ENCODE measurements at regions not wholly inside any gene's neighbourhood (a gene's known extent, or its start where the extent isn't known, plus 50 kb on each side); places are given as distances from the start of the nearest gene placed in this dataset.

DNA sequence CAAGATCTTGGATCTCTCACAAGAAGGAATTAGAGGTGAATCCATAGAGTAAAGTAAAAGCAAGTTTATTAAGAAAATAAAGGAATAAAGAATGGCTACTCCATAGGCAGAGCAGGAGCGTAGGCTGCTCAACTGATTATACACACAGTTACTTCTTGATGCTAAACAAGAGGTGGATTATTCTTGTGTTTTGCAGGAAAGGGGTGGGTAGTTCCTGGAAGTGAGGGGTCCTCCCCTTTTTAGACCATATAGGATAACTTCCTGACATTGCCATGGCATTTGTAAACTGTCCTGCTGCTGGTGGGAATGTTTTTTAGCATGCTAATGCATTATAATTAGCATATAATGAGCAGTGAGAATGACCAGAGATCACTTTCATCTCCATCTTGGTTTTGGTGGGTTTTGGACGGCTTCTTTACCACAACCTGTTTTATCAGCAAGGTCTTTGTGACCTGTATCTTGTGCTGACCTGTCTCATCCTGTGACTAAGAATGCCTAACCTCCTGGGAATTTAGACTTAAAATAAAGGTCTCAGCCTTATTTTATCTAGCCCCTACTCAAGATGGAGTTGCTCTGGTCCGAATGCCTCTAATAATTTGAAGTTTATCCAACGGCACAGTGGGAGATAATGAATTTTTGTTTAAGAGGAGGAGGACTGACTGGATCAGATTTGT, 165.7 kb upstream of the DMRT1 start:
- DNase-seq = no peak

DNA sequence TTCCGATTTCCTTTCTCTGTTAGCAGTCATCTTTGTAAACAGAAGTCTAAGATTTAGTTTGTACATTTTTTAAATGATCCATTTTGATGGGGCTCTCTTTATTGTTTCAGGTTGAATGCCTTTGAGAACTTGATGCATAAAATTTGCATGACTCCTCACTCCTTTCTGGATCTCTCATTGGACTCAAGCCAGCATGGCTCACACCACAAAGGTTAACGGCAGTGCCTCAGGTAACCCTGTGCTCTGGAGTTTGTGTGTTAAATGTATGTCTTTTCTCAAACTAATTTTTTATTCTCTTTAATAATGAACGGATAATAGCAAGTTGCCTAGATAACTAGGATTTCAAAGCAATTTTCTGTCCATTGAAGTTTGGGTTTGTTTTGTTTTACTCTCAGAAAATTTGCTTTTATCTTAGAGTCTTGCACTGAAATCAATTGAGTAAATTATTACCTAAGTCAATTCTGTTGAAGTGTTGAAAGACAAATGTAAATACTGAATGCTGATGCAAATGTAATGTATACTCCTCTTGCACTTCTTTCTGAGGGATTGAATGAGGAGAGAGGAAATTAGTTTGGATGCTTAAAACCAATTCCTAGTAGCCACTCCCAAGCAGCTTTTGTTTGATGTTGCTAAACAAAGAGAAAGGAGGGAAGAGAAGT, 164.6 kb upstream of the DMRT1 start:
- DNase-seq = no peak

DNA sequence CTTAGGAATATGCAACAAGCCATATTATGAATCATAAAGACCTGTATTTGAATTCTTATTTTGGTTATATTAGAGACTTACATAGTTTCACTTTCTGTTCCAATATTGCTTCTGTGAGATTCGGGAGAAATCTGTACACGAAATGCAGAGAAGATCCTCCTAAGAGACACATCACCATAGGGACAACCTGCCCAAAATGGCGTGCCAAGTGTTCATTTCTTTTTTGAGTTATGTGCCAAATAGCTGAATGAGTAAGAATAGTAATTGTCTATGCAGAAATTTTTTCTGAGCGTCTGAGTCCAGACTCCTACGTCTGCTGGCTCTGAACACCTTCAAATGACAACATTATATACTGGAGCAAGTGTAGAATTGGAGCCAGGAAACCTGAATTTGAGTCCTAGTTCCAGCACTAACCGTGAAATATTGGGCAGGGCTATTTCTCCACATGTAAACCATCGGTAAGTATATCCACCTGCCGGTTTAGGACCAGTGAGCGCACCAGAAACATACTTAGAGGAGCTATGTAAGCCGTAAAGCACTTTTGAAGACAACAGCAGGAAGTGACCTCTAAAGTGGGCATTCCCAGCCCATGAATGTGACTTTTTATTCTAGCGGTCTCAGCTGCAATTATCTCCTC, 163.9 kb upstream of the DMRT1 start:
- peak; percentile 55 for DNase-seq

DNA sequence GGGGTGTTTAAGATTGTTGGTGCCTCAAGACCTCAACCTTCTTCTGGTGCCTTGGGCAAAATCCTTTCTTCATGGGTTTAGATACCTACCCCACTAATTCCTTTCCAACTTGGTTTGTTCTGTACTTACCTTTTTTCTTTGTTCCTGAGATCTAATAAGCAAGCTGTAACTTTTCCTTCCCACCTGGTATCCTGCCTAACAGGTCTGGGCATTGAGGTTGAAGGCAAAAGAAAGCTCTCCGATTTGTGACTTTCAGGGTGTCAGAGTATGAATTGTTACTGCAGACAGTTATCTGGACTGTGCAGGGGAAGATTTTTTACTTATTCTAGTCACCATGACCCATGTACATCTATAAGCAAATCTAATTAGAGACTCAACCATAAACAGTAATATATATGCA, 162.6 kb upstream of the DMRT1 start:
- no peak for DNase-seq

DNA sequence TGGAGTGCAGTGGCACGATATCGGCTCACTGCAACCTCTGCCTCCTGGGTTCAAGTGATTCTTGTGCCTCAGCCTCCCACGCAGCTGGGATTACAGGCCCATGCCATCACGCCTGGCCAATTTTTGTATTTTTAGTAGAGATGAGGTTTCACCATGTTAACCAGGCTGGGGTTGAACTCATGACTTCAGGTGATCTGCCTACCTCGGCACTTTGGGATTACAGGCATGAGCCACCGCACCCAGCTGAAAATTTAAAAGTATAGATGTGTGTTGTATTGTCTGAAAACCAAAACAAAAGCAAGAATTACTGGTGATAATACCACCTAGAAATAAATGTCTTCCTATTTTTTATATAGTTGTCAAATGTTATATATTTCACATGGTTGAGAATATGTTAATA, 162.0 kb upstream of the DMRT1 start:
- no peak for DNase-seq

DNA sequence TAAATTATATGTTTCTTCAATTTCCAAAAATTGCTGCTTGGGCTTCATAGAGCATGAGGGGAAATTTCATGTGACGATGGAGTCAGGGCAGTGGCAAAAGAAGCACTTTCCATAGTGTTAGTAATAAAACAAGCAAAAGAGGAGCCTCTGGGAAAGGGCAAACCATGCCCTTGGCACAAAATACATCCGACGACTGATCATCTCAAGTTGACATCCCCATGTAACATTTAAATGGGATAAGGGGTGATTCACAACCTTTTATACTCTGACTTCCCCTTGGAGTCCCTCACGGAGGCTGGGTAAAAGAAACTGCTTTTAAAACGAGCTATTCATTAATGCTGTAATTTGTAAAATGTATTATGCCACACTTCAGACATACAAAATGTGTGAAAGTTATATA, 161.4 kb upstream of the DMRT1 start:
- DNase-seq = no peak

DNA sequence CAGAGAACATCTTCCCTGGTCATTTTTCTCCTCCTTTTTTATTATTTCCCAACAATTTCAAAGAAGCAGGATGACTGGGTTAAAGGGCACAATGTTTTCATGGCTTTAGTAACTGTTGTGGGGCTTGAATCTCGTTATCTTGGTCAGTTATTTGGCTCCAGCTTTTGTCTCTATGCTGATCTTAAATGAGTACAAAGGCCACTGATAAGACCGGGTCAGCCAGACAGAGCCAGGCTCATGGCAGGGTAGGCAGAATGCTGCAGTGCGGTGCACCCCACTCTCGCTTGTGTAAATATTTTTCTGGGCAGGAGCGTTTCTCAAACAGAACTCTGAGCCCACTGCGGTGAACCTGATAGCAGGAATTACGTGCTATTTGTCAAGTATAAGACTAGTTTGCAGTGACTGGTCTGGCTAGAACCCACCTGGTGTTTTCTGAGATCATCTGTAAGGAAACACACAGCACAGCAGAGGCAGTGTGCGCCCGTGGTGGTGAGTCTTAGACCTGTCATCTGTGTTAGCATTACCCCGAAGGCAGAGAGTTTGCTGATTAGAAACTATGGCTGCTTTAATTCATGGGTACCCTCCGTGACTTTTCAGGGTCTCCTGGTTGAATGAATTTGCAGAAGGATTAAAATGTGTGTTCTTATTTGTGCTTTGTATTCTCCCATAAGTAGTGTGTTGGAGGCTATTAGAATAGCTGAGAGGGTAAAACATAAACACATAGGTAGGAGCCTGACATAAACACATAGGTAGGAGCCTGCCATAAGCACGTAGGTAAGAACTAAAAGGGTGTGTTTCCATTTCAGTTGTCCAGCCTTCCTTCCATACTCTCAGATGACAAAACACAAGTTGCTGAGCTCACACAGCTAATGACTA, 158.6 kb upstream of the DMRT1 start:
- no peak for DNase-seq

DNA sequence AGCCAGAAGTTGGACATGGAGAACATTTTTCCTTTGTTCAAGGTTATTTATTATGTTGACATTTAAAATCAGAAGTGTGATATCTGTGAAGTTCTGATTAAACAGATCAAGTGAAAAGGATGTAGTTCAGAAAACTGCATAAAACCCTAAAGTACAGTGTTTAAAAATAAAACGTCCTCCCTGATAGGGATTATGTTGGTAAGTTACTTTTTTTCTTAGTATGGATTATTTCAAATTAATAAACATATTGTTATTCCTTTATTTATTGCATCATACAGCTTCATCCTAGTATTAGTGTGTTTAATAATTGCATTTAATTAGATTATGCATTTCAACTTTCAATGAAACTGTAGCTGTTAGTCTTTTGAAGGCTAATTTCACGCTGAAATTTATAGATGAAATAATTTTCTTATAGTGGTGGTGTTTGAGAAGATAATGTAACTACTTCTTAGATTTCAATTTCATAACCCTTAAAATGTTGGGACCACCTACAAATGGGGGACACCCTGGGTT, 157.9 kb upstream of the DMRT1 start:
- no peak for DNase-seq

DNA sequence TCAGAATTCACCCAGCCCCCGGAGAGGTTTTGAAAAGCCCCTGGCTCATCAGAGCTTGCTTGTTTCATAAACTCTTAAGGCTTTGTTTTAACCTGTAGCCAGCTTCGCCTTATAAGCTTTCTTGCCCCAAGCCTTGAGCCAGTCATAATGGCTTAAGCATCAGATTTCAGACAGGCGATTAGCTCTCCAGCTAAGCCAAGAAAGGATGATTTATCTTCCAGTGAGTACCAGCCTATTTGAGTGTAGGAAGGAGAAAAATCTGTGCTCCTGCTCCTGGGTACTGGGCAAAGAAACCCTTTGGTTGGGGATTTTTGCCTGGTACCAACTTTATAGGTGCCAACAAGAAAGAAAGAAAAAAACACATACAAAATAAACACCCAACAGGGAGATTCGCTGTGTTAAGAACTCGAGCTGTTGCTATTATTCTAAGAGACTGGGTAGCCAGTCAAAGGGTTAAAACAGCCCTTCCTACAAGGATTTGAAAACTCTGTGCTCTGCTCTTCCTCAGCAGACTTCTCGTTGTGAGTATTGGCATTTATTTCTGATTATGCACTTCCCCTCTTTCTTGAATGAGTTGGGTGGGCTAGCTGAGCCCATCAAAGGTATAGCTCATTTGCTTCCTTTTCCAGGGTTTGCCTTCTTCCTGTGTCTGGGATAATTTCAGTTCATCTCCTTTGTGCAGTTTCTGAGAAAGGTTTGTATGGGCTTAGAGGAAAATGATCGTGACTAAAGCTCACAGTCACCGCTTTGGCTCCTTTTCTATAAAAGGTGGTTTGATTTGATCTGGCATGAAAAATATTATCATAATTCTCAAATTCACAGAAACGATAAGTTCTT, 157.2 kb upstream of the DMRT1 start:
- no peak for DNase-seq

DNA sequence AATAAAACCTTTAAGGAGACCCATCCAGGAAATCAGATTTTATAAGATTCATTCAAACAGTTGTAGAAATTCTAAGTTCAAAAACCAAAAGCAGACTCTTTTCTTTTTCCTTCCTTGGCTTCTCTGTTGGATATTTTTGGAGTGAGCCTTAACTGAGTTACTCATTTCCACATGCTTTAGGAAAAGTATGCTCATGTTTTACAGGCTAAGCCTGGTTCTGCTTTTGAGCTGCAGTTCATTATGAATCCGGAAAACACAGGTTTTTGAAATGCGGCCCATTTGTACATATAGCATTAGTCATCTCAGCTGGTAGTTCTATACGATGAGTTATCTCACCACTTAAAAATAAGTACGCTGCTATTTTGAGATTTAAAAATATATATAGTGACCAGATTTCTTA, 156.6 kb upstream of the DMRT1 start:
- peak; percentile 71 for DNase-seq

DNA sequence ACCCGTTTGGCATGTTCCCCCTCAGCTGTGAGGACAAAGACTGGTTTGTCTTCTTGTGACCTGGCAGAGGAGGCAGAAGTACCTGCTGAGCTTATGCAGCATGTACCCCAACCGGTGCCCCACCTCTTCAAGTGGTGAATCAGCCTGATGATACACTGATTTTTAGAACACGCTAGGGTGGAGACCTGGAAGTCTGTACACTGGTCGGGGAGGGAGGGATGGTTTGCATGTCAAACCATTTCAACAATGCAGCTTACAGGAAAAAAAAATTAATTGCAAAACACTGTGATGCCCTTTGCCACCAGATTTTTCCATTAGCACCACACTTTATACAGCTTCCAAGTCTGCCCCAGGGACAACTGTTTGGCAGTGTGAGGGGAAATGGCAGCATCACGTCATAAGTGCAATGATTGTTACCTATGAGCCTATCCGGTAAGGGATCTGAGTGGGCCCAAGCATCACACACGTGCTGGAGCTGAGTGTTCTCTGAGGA, 155.1 kb upstream of the DMRT1 start:
- no peak for DNase-seq

DNA sequence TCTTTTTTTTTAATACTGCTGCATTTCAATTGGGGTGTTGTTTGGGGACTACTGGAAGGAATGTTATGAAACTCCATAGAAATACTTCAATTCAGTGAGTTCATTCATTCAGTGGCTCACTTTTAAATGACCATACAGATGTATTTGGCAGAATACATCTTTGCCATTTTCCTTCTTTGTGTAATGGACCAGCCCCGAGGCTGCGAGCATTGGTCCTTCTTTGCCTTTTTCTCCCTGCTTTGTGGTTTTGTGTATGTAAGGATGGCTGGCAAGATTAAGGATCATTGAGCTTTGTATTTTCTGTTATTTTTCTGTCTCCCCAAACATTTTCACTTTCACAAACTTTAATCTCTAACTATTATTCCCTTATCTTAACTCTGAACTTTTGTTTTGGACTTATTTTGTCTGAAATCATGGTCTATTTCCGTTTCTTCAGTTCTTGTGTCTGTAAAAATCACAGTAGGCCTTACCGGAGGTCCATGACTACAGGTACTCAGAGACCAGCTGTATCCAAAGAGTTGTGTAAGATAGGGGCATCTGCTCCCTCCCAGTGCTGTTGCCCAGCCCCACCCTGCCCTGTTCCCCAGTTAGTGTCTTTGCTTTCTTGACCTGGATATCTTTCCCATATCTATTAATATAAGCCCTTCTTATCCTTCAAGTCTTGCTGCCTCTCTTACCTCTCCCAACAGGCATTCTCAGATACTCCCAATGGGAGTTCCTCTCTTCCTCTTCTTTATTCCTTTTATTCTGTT, 154.3 kb upstream of the DMRT1 start:
- DNase-seq = no peak

DNA sequence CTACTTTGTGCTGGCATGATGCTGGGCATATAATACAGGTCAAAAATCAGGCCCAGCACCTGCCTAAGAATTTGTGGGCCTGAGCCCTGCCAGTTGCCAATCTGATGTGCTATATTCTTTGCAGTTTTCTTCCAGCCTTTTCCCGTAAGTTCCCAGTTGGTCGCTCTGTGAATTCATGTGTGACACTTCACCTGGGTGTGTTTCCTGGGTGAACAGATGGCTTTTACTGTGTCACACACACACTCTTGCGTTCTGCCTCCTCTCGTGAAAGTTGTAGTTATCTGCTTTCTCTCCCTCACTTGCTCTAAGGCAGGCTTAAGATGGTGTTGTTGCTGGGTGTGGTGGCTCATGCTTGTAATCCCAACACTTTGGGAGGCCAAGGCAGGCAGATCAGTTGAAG, 153.5 kb upstream of the DMRT1 start:
- no peak for DNase-seq

DNA sequence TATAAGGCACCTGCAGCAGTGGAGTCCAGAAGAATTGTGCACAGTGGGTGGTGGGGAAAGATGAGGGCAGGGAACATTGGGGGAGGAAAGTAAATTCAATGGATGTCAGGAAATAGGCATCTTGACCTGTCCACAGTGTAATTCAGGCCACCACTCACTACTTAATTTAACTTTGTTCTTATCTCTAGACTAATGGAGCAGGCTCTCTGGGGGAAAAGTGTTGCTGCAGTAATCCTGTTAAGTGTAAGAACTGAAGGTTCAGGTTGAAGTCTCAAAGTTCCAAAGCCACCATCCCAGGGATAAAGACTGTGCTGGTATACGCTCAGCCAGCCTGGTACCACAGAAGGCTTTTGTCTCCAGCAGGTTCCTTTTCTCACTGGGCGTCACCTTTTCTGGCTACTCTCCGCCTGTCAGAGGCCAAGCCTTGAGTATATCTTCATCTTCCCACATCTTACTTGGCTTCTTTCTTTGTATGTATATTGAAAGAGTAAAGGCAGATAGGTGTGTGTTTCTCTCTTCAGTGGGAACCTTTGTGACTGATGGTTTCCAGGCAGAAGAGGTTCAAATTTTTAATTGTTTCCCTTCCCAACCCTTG, 150.9 kb upstream of the DMRT1 start:
- DNase-seq = no peak

DNA sequence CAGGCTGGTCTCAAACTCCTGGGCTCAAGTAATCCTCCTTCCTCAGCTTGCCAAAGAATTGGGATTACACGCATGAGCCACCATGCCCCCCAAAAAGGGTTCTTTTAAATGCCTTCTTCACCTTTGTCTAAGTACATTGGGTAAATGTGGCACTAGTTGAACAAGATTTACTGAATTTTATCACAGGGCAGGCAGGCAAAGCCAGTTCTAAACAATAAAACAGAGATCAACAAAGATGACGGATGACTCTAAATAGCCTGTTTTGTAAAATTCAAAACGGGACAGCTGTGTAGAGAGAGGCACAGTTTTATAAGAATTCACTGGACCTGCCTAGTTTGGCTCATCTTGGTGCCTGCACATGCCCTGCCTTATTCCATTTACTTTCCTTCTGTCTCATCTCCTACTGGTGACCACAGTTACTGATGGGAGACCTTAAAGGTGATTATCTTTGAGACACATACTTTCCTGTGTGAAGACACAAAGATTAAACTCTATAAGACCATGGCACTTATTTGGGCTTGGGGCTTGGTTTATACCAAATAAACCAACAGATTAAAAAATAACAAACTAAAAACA, 149.6 kb upstream of the DMRT1 start:
- DNase-seq = no peak

DNA sequence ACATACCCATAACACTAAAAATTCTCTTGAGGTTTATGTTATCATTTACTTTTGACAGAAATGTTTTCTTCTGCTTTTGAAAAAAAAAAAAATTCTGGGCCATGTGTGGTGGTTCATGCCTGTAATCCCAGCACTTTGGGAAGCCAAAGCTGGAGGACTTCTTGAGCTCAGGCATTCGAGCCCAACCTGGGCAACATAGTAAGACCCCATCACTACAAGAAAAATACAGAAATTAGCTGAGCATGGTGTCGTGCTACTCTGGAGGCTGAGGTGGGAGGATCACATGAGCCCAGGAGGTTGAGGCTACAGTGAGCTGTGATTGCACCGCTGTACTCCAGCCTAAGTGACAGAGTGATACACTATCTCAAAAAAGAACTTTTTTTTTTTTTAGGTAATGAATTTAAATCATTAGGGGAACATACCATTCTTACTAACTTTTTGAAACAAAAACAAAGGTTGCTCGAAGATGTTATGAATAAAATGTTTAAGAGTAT, 148.8 kb upstream of the DMRT1 start:
- DNase-seq = no peak

DNA sequence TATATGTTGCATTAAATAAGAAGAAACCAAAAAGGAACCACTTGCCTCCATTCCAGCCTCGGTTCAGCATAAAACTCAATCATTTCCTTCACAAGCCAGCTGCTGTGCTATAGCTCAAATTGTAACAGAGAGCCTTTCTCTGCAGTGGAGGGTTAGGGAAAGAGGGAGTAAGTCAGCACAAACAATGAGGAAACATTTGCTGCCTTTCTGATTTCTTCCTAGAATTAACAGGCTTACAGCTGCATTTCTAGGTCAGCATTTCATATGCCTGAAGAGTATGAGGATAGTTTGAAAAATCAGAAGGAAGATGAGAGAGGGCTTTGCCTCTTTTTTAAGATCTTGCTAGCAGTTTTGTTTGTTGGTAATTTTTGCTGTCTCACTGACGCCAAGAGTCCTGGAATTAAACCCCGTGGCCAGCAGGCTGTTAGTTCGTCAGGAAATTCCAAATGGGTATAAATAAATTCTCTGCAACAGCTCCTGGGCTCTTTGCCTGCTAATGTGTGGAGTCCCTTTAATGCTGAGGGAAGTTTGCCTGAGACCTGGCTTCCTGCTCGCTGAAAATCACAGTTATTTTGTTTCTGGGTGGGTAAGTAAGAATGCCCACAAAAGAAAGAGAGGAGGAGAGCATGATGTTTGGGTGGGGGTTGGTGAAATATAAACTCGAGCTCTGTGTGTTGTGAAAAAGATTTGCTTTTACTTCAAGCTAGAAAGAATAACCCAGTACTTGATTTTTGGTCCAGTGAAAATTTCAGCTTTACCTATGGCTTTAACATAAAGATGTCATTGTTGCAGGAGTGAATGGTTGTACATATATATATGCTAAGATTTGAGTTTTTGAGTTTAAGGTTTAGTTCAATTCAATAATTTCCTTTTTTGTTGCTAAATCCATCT, 148.1 kb upstream of the DMRT1 start:
- peak; percentile 88 for DNase-seq

DNA sequence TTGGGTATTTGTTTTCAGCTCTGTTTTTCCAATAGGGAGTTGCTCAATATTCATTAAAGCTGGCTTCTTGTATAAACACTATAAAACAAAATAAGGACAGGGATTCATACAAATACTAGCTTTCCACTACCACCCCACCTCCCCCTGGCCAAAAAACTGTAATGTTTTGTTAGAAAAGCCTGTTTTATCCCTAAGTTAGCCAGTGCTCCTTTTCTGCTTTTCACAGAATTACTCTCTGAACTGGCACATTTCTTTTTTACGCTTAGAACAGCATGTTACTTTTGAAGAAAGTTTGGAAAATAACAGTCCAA, 147.4 kb upstream of the DMRT1 start:
- no peak for DNase-seq
